Mucosa of descending colon (tissue), 3 donors: ENCODE measurements at regions not wholly inside any gene's neighbourhood (a gene's known extent, or its start where the extent isn't known, plus 50 kb on each side); places are given as distances from the start of the nearest gene placed in this dataset.

ENCODE experiments used
- ATAC-seq: fragments of 200-7000 bp; cut with Tn5 transposase; one replicate; pipeline ENCODE4 v1.9.1; 2020; ENCODE audit warnings: mild to moderate bottlenecking, moderate library complexity
- DNase-seq, 3 donors: peaks; one replicate each; pipeline ENCODE4 v3.0.0-alpha.2; 2020
- H3K36me3 ChIP-seq: fragments of 200-600 bp; one replicate; pipeline ENCODE4 v1.8.0; 2021; ENCODE audit warnings: low read depth, mild to moderate bottlenecking
- H3K4me1 ChIP-seq: fragments of 200-600 bp; one replicate; pipeline ENCODE4 v1.8.0; 2021; ENCODE audit warnings: low read depth, mild to moderate bottlenecking
- H3K4me3 ChIP-seq: fragments of 200-600 bp; one replicate; pipeline ENCODE4 v1.8.0; 2021; ENCODE audit warnings: mild to moderate bottlenecking
- H3K9me3 ChIP-seq: fragments of 200-600 bp; one replicate; pipeline ENCODE4 v1.8.0; 2021; ENCODE audit warnings: mild to moderate bottlenecking
- CTCF ChIP-seq: fragments of 200-600 bp; IDR thresholded peaks from one replicate; pipeline ENCODE4 v1.8.0; 2022; ENCODE audit warnings: antibody characterized with exemption, mild to moderate bottlenecking
- intact Hi-C, 2 donors: fragments of 100-400 bp; cut with DNase I in 1 of 2; cut with micrococcal nuclease in 1 of 2; formaldehyde crosslinking; loops; one replicate each; pipeline versions ENCODE4 v1.11.0 to v1.11.1; 2022; cut with DNase I, micrococcal nuclease
- donor health status: DM: no; HTN: no; CAD: no; lungs with moderate emphysema.
- donor health status: DM: no; HTN: no; CAD: no.
- donor health status: DM: no; HTN: yes; CAD: no.

- intact Hi-C loops, result no loop called here
- no peaks in the 10 kb centered on the region for H3K9me3 ChIP-seq
- no peaks in the 10 kb centered on the region for H3K36me3 ChIP-seq
- no peaks in the 10 kb centered on the region for H3K4me1 ChIP-seq
- DNase-seq (no peak), ATAC-seq (no peak)
- H3K4me3 ChIP-seq, result no peak overlapping the region
- TF ChIP-seq CTCF, result no peak
These were observed 561.4 kb downstream of the PKHD1 start for GRCh38 chr6:51526049-51526448.

- Histone ChIP-seq H3K4me3 (no peak overlapping the region), H3K4me1 (no peaks in the 10 kb centered on the region), H3K9me3 (no peaks in the 10 kb centered on the region), H3K36me3 (no peaks in the 10 kb centered on the region)
- intact Hi-C loops, result no loop called here
- TF ChIP-seq CTCF, result no peak
- DNase-seq, result no peak
- no peak for ATAC-seq
These were observed 560.5 kb downstream of the PKHD1 start for GRCh38 chr6:51526922-51527321.

GRCh38 chr6:51528556-51528955 is 558.9 kb downstream of the PKHD1 start:
- no peak overlapping the region for H3K4me3 ChIP-seq
- no peaks in the 10 kb centered on the region for H3K36me3 ChIP-seq
- no peaks in the 10 kb centered on the region for H3K9me3 ChIP-seq
- TF ChIP-seq CTCF, result no peak
- H3K4me1 ChIP-seq, result no peaks in the 10 kb centered on the region
- DNase-seq (no peak), ATAC-seq (no peak)
- intact Hi-C loops, result no loop called here

- Histone ChIP-seq H3K4me3 (no peak overlapping the region), H3K36me3 (no peaks in the 10 kb centered on the region), H3K4me1 (no peaks in the 10 kb centered on the region), H3K9me3 (no peaks in the 10 kb centered on the region)
- ATAC-seq (no peak), DNase-seq (no peak)
- intact Hi-C loops, result no loop called here
- no peak for TF ChIP-seq CTCF
These were observed 558.2 kb downstream of the PKHD1 start for GRCh38 chr6:51529240-51529639.

- DNase-seq, result no peak
- Histone ChIP-seq H3K4me3 (no peak overlapping the region), H3K36me3 (no peaks in the 10 kb centered on the region), H3K4me1 (no peaks in the 10 kb centered on the region), H3K9me3 (no peaks in the 10 kb centered on the region)
- ATAC-seq, result no peak
- no peak for TF ChIP-seq CTCF
- intact Hi-C loops, result no loop called here
These were observed 555.8 kb downstream of the PKHD1 start for GRCh38 chr6:51531623-51532022.

GRCh38 chr6:51533962-51534361 is 553.5 kb downstream of the PKHD1 start:
- intact Hi-C loops, result no loop called here
- TF ChIP-seq CTCF, result no peak
- no peaks in the 10 kb centered on the region for H3K4me1 ChIP-seq
- no peak overlapping the region for H3K4me3 ChIP-seq
- ATAC-seq (no peak), DNase-seq (no peak)
- H3K36me3 ChIP-seq, result no peaks in the 10 kb centered on the region
- H3K9me3 ChIP-seq, result no peaks in the 10 kb centered on the region
